SK-N-MC (cell line): ENCODE measurements at regions not wholly inside any gene's neighbourhood (a gene's known extent, or its start where the extent isn't known, plus 50 kb on each side); places are given as distances from the start of the nearest gene placed in this dataset.

Experiments used
- EZH2 ChIP-seq: fragments of 200-600 bp; sonication (generic); IDR thresholded peaks from one replicate; pipeline ENCODE4 v1.6.1; 2017; ENCODE audit warnings: antibody characterized with exemption
- FOXP2 ChIP-seq: optimal IDR thresholded peaks from 2 replicates; pipeline ENCODE3; 2011; ENCODE audit warnings: mild to moderate bottlenecking, moderate library complexity; ENCODE audit not compliant: insufficient read depth; ENCODE audit errors: extremely low read length, control extremely low read depth
- POLR2AphosphoS5 ChIP-seq: IDR thresholded peaks from 2 replicates; pipeline ENCODE4 v1.6.1; 2012; ENCODE audit warnings: mild to moderate bottlenecking, low read depth, low read length, borderline replicate concordance

DNA sequence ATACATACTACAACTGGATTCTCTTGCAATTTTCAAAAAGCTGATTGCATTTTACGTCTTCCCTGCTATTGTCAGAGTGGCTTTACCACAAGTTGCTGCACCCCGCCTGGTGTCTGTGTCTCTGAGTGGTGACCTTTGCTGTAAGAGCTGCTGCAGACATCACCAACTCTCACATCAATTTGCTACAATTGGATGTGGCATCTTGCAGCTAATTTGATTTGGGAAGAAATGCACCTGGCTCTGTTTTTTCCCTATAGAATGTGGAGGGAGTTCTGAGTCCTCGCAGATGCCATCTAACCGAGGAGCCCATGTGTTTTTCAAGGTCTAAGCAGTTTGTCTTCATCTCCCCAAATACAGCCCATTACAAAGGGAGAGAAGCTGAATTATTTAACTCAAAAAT lies 73.8 kb upstream of the PHOX2B start:
- TF ChIP-seq POLR2AphosphoS5 (no peak), FOXP2 (no peak), EZH2 (no peak)
